ENCODE measurements at regions not wholly inside any gene's neighbourhood (a gene's known extent, or its start where the extent isn't known, plus 50 kb on each side); places are given as distances from the start of the nearest gene placed in this dataset.
A peak's percentile ranks its signal among the peaks of the same experiment; 100 is the strongest.

- no peak for TF ChIP-seq CTCF (IDR thresholded peaks at IDR 0.05)
- no peak for TF ChIP-seq POLR2A (IDR thresholded peaks at IDR 0.05)
- TF ChIP-seq EP300 (IDR thresholded peaks at IDR 0.05): peak in 1 of 4 donors; percentile 18
- no peak for TF ChIP-seq POLR2AphosphoS5 (IDR thresholded peaks at IDR 0.05)
These were observed 161.6 kb upstream of the PTBP2 start for GRCh38 chr1:96559707-96560596.

Data from upper lobe of left lung (tissue), 4 donors.